ENCODE measurements at regions not wholly inside any gene's neighbourhood (a gene's known extent, or its start where the extent isn't known, plus 50 kb on each side); places are given as distances from the start of the nearest gene placed in this dataset.

GRCh38 chr5:124156415-124156996, 589.9 kb downstream of the ZNF608 start:
- Histone ChIP-seq H4K8ac (ENCODE audit: extremely low read depth, insufficient read depth, low read length) (no peak overlapping the region), H3K56ac (replicated peaks; ENCODE audit: insufficient read length, low read depth, low read length) (no peak overlapping the region), H3K79me2 (ENCODE audit: control insufficient read depth in 1 of 2, insufficient read depth in 2 of 2, low read length in 2 of 2) (no peaks in the 10 kb centered on the region), H3K23me2 (ENCODE audit: low read depth, low read length) (no peaks in the 10 kb centered on the region), H2BK15ac (ENCODE audit: low read length) (no peak overlapping the region), H3K18ac (ENCODE audit: extremely low read depth, low read length) (no peak overlapping the region), H3K79me1 (ENCODE audit: low read depth, low read length) (no peaks in the 10 kb centered on the region), H3K36me3 (ENCODE audit: control insufficient read depth in 2 of 4, insufficient read depth in 4 of 4, low read length in 3 of 4) (peaks cover 0 to 4% (median 0%) of the 10 kb centered on the region in 4 experiments; a peak in 2 of 8 replicates), H4K5ac (ENCODE audit: insufficient read length, low read depth, low read length) (no peak overlapping the region), H3K4ac (replicated peaks; ENCODE audit: insufficient read length, low read depth, low read length) (no peak overlapping the region), H2BK120ac (replicated peaks; ENCODE audit: low read depth, low read length) (no peak overlapping the region), H4K91ac (replicated peaks; ENCODE audit: insufficient read length, low read length) (no peak overlapping the region), H3K27ac (ENCODE audit: low read depth, low read length) (no peak overlapping the region), H3K14ac (ENCODE audit: insufficient read length) (no peak overlapping the region), H3K4me3 (ENCODE audit: extremely low read depth in 1 of 4, insufficient read depth in 2 of 4, low read depth in 3 of 4, low read length in 4 of 4) (no peak overlapping the region), H3K23ac (ENCODE audit: insufficient read length) (no peak overlapping the region), H3K4me1 (replicated peaks in 1 of 4; ENCODE audit: control insufficient read depth in 3 of 4, insufficient read depth in 4 of 4, low read length in 3 of 4) (no peaks in the 10 kb centered on the region), H2AFZ (ENCODE audit: low read length) (no peak overlapping the region), H3K9ac (replicated peaks in 1 of 4; ENCODE audit: extremely low read depth in 1 of 4, low read depth in 3 of 4, low read length in 3 of 4) (no peak overlapping the region), H3K9me3 (ENCODE audit: insufficient read depth in 2 of 2, low read depth in 1 of 2, low read length in 1 of 2) (peaks cover 21 to 22% of the 10 kb centered on the region in 2 experiments; a peak in 3 of 4 replicates), H2BK20ac (ENCODE audit: low read length) (no peak overlapping the region), H3K27me3 (replicated peaks in 1 of 4; ENCODE audit: control insufficient read depth in 3 of 4, extremely low read depth in 1 of 4, insufficient read depth in 3 of 4, low read length in 3 of 4) (no peaks in the 10 kb centered on the region), H2BK12ac (ENCODE audit: low read depth, low read length) (no peak overlapping the region), H2BK5ac (ENCODE audit: low read depth, low read length) (no peak overlapping the region), H3K4me2 (ENCODE audit: insufficient read depth in 1 of 2, low read depth in 2 of 2, low read length in 2 of 2) (no peak overlapping the region), H2AK5ac (ENCODE audit: low read depth, low read length) (no peak overlapping the region), H4K20me1 (replicated peaks in 1 of 2; ENCODE audit: control insufficient read depth in 1 of 2, insufficient read depth in 2 of 2, low read length in 2 of 2) (no peaks in the 10 kb centered on the region)
- 92% methylated on average over 4 of the region's 4 CpGs; no CpG with 5 or more reads in 1 of the 2 experiments for WGBS, 2 experiments (ENCODE audit: extremely low coverage in 1 of 2, insufficient coverage in 1 of 2, insufficient read length in 1 of 2, insufficient replicate concordance in 2 of 2, low coverage in 1 of 2, low lambda C conversion rate in 2 of 2, missing lambda C conversion rate in 1 of 2)
- POLR2A ChIA-PET (ENCODE audit: partially characterized antibody), result no interaction called here
- FAIRE-seq, result no peak
- CTCF ChIA-PET (ENCODE audit: partially characterized antibody), result no interaction called here
- no peak for DNase-seq (ENCODE audit: low read depth in 1 of 2, low spot score in 2 of 2)
- TF ChIP-seq EGR1 (IDR thresholded peaks at IDR 0.05; ENCODE audit: borderline replicate concordance, low read depth, low read length) (no peak), CHD2 (IDR thresholded peaks at IDR 0.05; ENCODE audit: low read length) (no peak), MAX (IDR thresholded peaks at IDR 0.05) (no peak), POU5F1 (IDR thresholded peaks at IDR 0.05; ENCODE audit: low read depth, low read length) (no peak), CTBP2 (IDR thresholded peaks at IDR 0.05; ENCODE audit: borderline replicate concordance, insufficient read depth, insufficient read length, low read length) (no peak), SRF (IDR thresholded peaks at IDR 0.05; ENCODE audit: low read depth, low read length) (no peak), TAF1 (IDR thresholded peaks at IDR 0.05; ENCODE audit: low read depth, low read length) (no peak), KDM1A (IDR thresholded peaks at IDR 0.05; ENCODE audit: borderline replicate concordance, low read length) (no peak), FOSL1 (IDR thresholded peaks at IDR 0.05; ENCODE audit: insufficient read depth, low read depth, low read length) (no peak), RNF2 (IDR thresholded peaks at IDR 0.05; ENCODE audit: borderline replicate concordance, low read depth, low read length, missing control alignments, poor library complexity, severe bottlenecking) (no peak), ATF2 (IDR thresholded peaks at IDR 0.05; ENCODE audit: low read length) (no peak), SP4 (IDR thresholded peaks at IDR 0.05; ENCODE audit: low read length) (no peak)

All from H1 (cell line).